CD4-positive, CD25-positive, alpha-beta regulatory T cell (primary cell): ENCODE measurements at regions not wholly inside any gene's neighbourhood (a gene's known extent, or its start where the extent isn't known, plus 50 kb on each side); places are given as distances from the start of the nearest gene placed in this dataset.
"Not testable (repeated sequence)": the region's sequence is repeated elsewhere in the genome, so short reads cannot be mapped to it uniquely, and the experiment has no call there.

Source experiments
- ATAC-seq, 2 donors: fragments of 150-1000 bp; cut with Tn5 transposase; one replicate each; pipeline ENCODE4 v1.10.0; 2021; ENCODE audit warnings: low read depth in 2 of 2, moderate number of reproducible peaks in 2 of 2, moderate library complexity in 1 of 2
- DNase-seq, 3 donors: peaks; one replicate each; pipeline versions ENCODE4 v3.0.0 to v3.0.0-alpha.2; 2012 to 2022; ENCODE audit warnings: mixed read lengths in 1 of 3
- H3K27ac ChIP-seq: one replicate; pipeline ENCODE4 v1.7.0; 2013; ENCODE audit warnings: mild to moderate bottlenecking, low read length; ENCODE audit not compliant: insufficient read depth, poor library complexity, severe bottlenecking
- H3K27me3 ChIP-seq: one replicate; pipeline ENCODE4 v1.7.0; 2013; ENCODE audit warnings: low read length; ENCODE audit not compliant: control insufficient read depth, insufficient read depth
- H3K36me3 ChIP-seq: one replicate; pipeline ENCODE4 v1.7.0; 2013; ENCODE audit warnings: mild to moderate bottlenecking, low read length, moderate library complexity; ENCODE audit not compliant: control insufficient read depth, insufficient read depth
- H3K4me1 ChIP-seq: 2 replicates; pipeline ENCODE4 v1.7.0; 2013; ENCODE audit warnings: mild to moderate bottlenecking, low read length; ENCODE audit not compliant: insufficient read depth, control insufficient read depth, poor library complexity, severe bottlenecking
- H3K4me3 ChIP-seq: one replicate; pipeline ENCODE4 v1.7.0; 2013; ENCODE audit warnings: low read depth, mild to moderate bottlenecking, low read length, moderate library complexity
- H3K9me3 ChIP-seq, 2 experiments: 1 replicate in 1 of 2; 2 replicates in 1 of 2; pipeline ENCODE4 v1.7.0; 2013; ENCODE audit warnings: low read length in 2 of 2, mild to moderate bottlenecking in 1 of 2, moderate library complexity in 1 of 2; ENCODE audit not compliant: control insufficient read depth in 2 of 2
- H3K27ac Mint-ChIP-seq, 3 donors: one replicate each; pipeline ENCODE4 v1.8.0; 2020 to 2022; ENCODE audit warnings: mild to moderate bottlenecking in 3 of 3, mixed read lengths in 3 of 3, moderate library complexity in 2 of 3
- H3K27me3 Mint-ChIP-seq: one replicate; pipeline ENCODE4 v1.8.0; 2022; ENCODE audit warnings: mild to moderate bottlenecking, mixed read lengths
- H3K36me3 Mint-ChIP-seq: one replicate; pipeline ENCODE4 v1.8.0; 2020; ENCODE audit warnings: mixed read lengths
- H3K4me1 Mint-ChIP-seq, 4 donors: one replicate each; pipeline ENCODE4 v1.8.0; 2020 to 2022; ENCODE audit warnings: mixed read lengths in 4 of 4, mild to moderate bottlenecking in 1 of 4
- H3K4me3 Mint-ChIP-seq, 4 donors: one replicate each; pipeline ENCODE4 v1.8.0; 2020 to 2022; ENCODE audit warnings: mild to moderate bottlenecking in 4 of 4, mixed read lengths in 4 of 4, moderate library complexity in 3 of 4
- H3K9me3 Mint-ChIP-seq, 7 donors: one replicate each; pipeline ENCODE4 v1.8.0; 2020 to 2022; ENCODE audit warnings: mixed read lengths in 7 of 7, mild to moderate bottlenecking in 3 of 7, moderate library complexity in 2 of 7

GRCh38 chr6:105860927-105861326 lies 225.2 kb upstream of the PRDM1 start:
- not testable (repeated sequence) for H3K27ac Mint-ChIP-seq, ATAC-seq, H3K4me3 Mint-ChIP-seq, H3K36me3 ChIP-seq, H3K4me3 ChIP-seq, H3K9me3 ChIP-seq, DNase-seq, H3K27ac ChIP-seq, H3K9me3 Mint-ChIP-seq, H3K4me1 Mint-ChIP-seq, H3K36me3 Mint-ChIP-seq, H3K27me3 ChIP-seq, H3K4me1 ChIP-seq
- H3K27me3 Mint-ChIP-seq: peaks cover 20% of the 10 kb centered on the region

DNA sequence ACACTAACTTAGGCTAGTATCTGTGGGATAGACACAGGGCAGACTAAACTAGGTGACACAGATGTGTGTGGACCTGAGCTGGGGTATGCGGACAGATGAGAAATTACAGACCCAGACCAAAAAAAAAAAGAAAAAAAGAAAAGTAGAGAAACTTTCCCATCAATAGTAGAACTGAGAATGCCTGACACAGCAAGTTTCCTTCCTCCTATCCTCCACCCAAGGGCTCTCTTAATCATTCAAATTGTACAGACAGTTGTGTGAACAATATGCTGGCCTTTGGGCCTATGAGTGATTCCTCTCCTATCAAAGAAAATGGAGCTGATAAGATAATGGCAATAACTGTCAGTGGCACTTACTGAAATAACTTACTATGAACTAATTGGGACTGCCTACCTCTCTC lies 226.7 kb upstream of the PRDM1 start:
- Histone ChIP-seq H3K27me3 (peaks cover 2% of the 10 kb centered on the region), H3K27ac (no peak overlapping the region), H3K36me3 (no peaks in the 10 kb centered on the region), H3K4me1 (no peaks in the 10 kb centered on the region), H3K4me3 (no peak overlapping the region), H3K9me3 (no peaks in the 10 kb centered on the region)
- Mint-ChIP-seq H3K4me1 (peaks cover 0 to 5% (median 0%) of the 10 kb centered on the region in 4 donors), H3K36me3 (no peaks in the 10 kb centered on the region), H3K9me3 (peaks cover 0 to 2% (median 0%) of the 10 kb centered on the region in 7 donors), H3K27ac (no peak overlapping the region), H3K27me3 (peaks cover 18% of the 10 kb centered on the region), H3K4me3 (no peak overlapping the region)
- no peak for DNase-seq
- no peak for ATAC-seq

DNA sequence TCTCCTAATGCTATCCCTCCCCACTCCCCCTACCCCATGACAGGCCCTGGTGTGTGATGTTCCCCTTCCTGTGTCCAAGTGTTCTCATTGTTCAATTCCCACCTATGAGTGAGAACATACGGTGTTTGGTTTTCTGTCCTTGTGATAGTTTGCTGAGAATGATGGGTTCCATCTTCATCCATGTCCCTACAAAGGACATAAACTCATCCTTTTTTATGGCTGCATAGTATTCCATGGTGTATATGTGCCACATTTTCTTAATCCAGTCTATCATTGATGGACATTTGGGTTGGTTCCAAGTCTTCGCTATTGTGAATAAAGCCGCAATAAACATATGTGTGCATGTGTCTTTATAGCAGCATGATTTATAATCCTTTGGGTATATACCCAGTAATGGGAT lies 227.5 kb upstream of the PRDM1 start:
- H3K9me3 Mint-ChIP-seq, DNase-seq, H3K4me1 Mint-ChIP-seq, H3K27ac ChIP-seq, H3K4me3 Mint-ChIP-seq, H3K27ac Mint-ChIP-seq, ATAC-seq, H3K36me3 Mint-ChIP-seq, H3K36me3 ChIP-seq, H3K9me3 ChIP-seq, H3K4me1 ChIP-seq, H3K27me3 ChIP-seq, H3K4me3 ChIP-seq: not testable (repeated sequence)
- H3K27me3 Mint-ChIP-seq: peaks cover 18% of the 10 kb centered on the region

- Histone ChIP-seq H3K4me1 (no peaks in the 10 kb centered on the region), H3K27me3 (no peaks in the 10 kb centered on the region), H3K4me3 (no peak overlapping the region), H3K27ac (no peak overlapping the region), H3K9me3 (no peaks in the 10 kb centered on the region), H3K36me3 (no peaks in the 10 kb centered on the region)
- Mint-ChIP-seq H3K27ac (no peak overlapping the region), H3K9me3 (peaks cover 0 to 2% (median 0%) of the 10 kb centered on the region in 7 donors), H3K4me1 (no peaks in the 10 kb centered on the region), H3K4me3 (no peak overlapping the region), H3K36me3 (no peaks in the 10 kb centered on the region), H3K27me3 (no peaks in the 10 kb centered on the region)
- ATAC-seq: no peak
- no peak for DNase-seq
These were observed 230.7 kb upstream of the PRDM1 start for GRCh38 chr6:105855433-105855832.

GRCh38 chr6:105853979-105854378 lies 232.2 kb upstream of the PRDM1 start:
- not testable (repeated sequence) for H3K36me3 ChIP-seq, H3K27ac ChIP-seq, H3K9me3 ChIP-seq, H3K4me1 Mint-ChIP-seq, DNase-seq, H3K27me3 Mint-ChIP-seq, ATAC-seq, H3K4me3 Mint-ChIP-seq, H3K36me3 Mint-ChIP-seq, H3K9me3 Mint-ChIP-seq, H3K27me3 ChIP-seq, H3K4me3 ChIP-seq, H3K27ac Mint-ChIP-seq, H3K4me1 ChIP-seq

DNA sequence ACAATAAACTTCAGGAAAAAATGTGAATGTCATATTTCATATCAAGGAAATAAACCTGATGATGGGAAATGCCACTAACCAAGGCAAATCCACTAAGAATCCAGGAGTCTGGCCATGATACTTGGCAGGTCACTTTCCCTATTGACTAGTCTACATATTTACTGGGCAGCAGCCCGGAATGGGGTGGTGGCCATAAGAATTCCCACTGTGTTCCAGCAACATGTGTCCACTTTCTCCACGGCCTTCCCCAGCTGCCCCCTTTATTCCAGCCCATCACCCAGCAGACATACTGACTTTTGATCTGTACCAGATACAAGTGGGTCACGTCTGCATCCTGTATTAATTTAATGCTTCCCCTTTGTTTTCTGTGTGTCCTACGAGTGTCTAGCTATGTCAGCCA lies 234.5 kb upstream of the PRDM1 start:
- no peak overlapping the region for H3K27ac Mint-ChIP-seq
- no peak for ATAC-seq
- Histone ChIP-seq H3K36me3 (no peaks in the 10 kb centered on the region), H3K9me3 (no peaks in the 10 kb centered on the region), H3K4me1 (no peaks in the 10 kb centered on the region), H3K4me3 (no peak overlapping the region), H3K27ac (no peak overlapping the region), H3K27me3 (no peaks in the 10 kb centered on the region)
- peaks cover 6% of the 10 kb centered on the region for H3K27me3 Mint-ChIP-seq
- H3K36me3 Mint-ChIP-seq: no peaks in the 10 kb centered on the region
- no peak for DNase-seq
- no peak overlapping the region for H3K4me3 Mint-ChIP-seq
- peaks cover 0 to 2% (median 0%) of the 10 kb centered on the region in 7 donors for H3K9me3 Mint-ChIP-seq
- no peaks in the 10 kb centered on the region for H3K4me1 Mint-ChIP-seq

- no peak overlapping the region for H3K4me3 ChIP-seq
- Mint-ChIP-seq H3K4me3 (no peak overlapping the region), H3K4me1 (no peaks in the 10 kb centered on the region), H3K27ac (no peak overlapping the region), H3K27me3 (peaks cover 6% of the 10 kb centered on the region), H3K9me3 (peaks cover 0 to 2% (median 0%) of the 10 kb centered on the region in 7 donors), H3K36me3 (no peaks in the 10 kb centered on the region)
- no peaks in the 10 kb centered on the region for H3K9me3 ChIP-seq
- no peaks in the 10 kb centered on the region for H3K27me3 ChIP-seq
- H3K36me3 ChIP-seq: no peaks in the 10 kb centered on the region
- no peak for ATAC-seq
- no peak for DNase-seq
- H3K4me1 ChIP-seq: no peaks in the 10 kb centered on the region
- H3K27ac ChIP-seq: no peak overlapping the region
These were observed 235.0 kb upstream of the PRDM1 start for GRCh38 chr6:105851113-105851580.

GRCh38 chr6:105850261-105851112 lies 235.6 kb upstream of the PRDM1 start:
- Mint-ChIP-seq H3K27ac (peak overlapping the region in 1 of 3 donors; percentile 37), H3K9me3 (peaks cover 0 to 2% (median 0%) of the 10 kb centered on the region in 7 donors), H3K36me3 (no peaks in the 10 kb centered on the region), H3K4me3 (no peak overlapping the region), H3K4me1 (no peaks in the 10 kb centered on the region), H3K27me3 (peaks cover 6% of the 10 kb centered on the region)
- no peaks in the 10 kb centered on the region for H3K9me3 ChIP-seq
- no peaks in the 10 kb centered on the region for H3K36me3 ChIP-seq
- no peak overlapping the region for H3K27ac ChIP-seq
- ATAC-seq (no peak), DNase-seq (no peak)
- no peaks in the 10 kb centered on the region for H3K4me1 ChIP-seq
- H3K27me3 ChIP-seq: no peaks in the 10 kb centered on the region
- H3K4me3 ChIP-seq: no peak overlapping the region
